Stimulated activated CD4-positive, alpha-beta T cell treated with anti-CD3 and anti-CD28 coated beads, Interleukin-1b, Interleukin-23, amount 100 ng/mL, for 24 hours (primary cell): ENCODE measurements at regions not wholly inside any gene's neighbourhood (a gene's known extent, or its start where the extent isn't known, plus 50 kb on each side); places are given as distances from the start of the nearest gene placed in this dataset.

Source experiments
- DNase-seq, 4 experiments: peaks; one replicate each; pipeline ENCODE4 v3.0.0-alpha.2; 2020; ENCODE audit warnings: low read depth in 4 of 4, low spot score in 1 of 4

GRCh38 chr12:98244136-98244535 is 271.3 kb upstream of the TMPO start:
- DNase-seq = no peak

- DNase-seq = no peak
These were observed 262.0 kb upstream of the TMPO start for GRCh38 chr12:98253207-98254037.

- no peak for DNase-seq
These were observed 258.6 kb upstream of the TMPO start for GRCh38 chr12:98256830-98257229.

GRCh38 chr12:98259693-98260092 is 255.7 kb upstream of the TMPO start:
- no peak for DNase-seq

- no peak for DNase-seq
These were observed 255.1 kb upstream of the TMPO start for GRCh38 chr12:98260276-98260675.

- DNase-seq = no peak
These were observed 252.5 kb upstream of the TMPO start for GRCh38 chr12:98262902-98263301.

GRCh38 chr12:98274430-98275130 is 240.8 kb upstream of the TMPO start:
- DNase-seq = no peak

- DNase-seq = no peak
These were observed 240.3 kb upstream of the TMPO start for GRCh38 chr12:98275131-98275475.

GRCh38 chr12:98280152-98280551 is 235.2 kb upstream of the TMPO start:
- DNase-seq = no peak

GRCh38 chr12:98280621-98281020 is 234.8 kb upstream of the TMPO start:
- DNase-seq = no peak

GRCh38 chr12:98291828-98292227 is 223.6 kb upstream of the TMPO start:
- DNase-seq = no peak

GRCh38 chr12:98294051-98294805 is 221.2 kb upstream of the TMPO start:
- no peak for DNase-seq

GRCh38 chr12:98295681-98296080 is 219.7 kb upstream of the TMPO start:
- no peak for DNase-seq

GRCh38 chr12:98296462-98297079 is 218.8 kb upstream of the TMPO start:
- no peak for DNase-seq

- no peak for DNase-seq
These were observed 217.9 kb upstream of the TMPO start for GRCh38 chr12:98297538-98297937.

- DNase-seq = no peak
These were observed 207.2 kb upstream of the TMPO start for GRCh38 chr12:98308141-98308540.

- DNase-seq = no peak
These were observed 197.2 kb upstream of the TMPO start for GRCh38 chr12:98317939-98318899.

- no peak for DNase-seq
These were observed 195.5 kb upstream of the TMPO start for GRCh38 chr12:98319716-98320425.

- DNase-seq = no peak
These were observed 190.4 kb upstream of the TMPO start for GRCh38 chr12:98325003-98325402.

GRCh38 chr12:98328467-98328866 is 186.9 kb upstream of the TMPO start:
- DNase-seq = no peak
